HG03039 (cell line): ENCODE measurements at regions not wholly inside any gene's neighbourhood (a gene's known extent, or its start where the extent isn't known, plus 50 kb on each side); places are given as distances from the start of the nearest gene placed in this dataset.

ENCODE experiments used
- ATAC-seq: cut with Tn5 transposase; IDR thresholded peaks from one replicate; pipeline ENCODE4 v1.9.1; 2021; ENCODE audit warnings: mild to moderate bottlenecking, moderate library complexity; ENCODE audit not compliant: unreplicated experiment

DNA sequence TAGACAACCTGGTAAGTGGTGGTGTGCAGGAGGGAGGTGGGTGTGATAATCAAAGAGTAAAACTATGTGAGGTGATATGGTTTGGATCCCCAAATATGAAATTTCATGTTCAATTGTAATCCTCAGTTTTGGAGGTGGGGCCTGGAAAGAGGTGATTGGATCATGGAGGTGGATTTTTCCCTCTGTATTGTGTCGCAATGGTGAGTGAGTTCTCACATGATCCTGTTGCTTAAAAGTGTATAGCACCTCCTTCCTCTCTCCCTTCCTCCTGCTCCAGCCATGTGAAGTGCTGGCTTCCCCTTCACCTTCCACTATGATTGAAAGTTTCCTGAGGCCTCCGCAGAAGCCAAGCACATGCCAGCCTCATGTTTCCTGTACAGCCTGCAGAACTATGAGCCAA is 270.2 kb upstream of the FOXG1 start:
- ATAC-seq, result no peak

DNA sequence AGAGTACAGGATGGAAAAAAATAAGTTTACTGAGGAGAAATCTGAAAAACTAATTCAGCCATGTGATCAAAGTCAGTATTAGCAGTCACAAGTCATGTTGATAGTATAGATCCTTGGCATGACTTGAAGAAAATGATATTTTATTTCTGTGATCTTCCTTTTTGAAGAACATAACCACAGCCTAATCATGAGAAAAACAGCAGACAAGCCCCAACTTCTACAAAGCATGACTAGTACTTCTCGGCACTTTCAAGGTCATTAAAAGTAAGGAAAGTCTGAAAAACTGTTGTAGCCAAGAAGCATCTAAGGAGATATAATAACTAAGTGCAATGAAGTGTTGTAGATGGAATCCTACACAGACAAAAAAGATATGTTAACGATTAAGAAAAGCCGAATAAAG is 264.1 kb upstream of the FOXG1 start:
- ATAC-seq, result no peak

- no peak for ATAC-seq
Observed at GRCh38 chr14:28515571-28515970, 251.0 kb upstream of the FOXG1 start.

DNA sequence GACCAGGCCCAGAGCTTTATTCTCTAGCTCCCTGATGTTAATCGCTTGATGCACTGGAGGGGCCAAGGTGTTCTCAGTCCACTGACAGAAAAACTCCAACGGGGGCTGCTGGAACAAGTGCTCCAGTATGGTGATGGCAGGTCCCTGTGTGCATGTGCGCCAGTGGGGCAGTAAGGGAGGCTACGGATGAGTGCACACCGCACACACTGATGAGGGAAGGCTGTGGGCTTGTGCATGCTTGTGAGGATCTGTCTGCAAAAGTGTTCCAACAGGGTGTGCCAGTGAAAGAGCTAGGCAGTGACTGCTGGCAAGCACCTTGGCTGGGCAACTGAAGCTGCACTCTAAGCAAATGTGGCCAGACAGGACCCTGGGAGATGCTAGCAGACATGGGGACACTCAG is 229.7 kb upstream of the FOXG1 start:
- ATAC-seq, result no peak

GRCh38 chr14:28542040-28542439 is 224.5 kb upstream of the FOXG1 start:
- no peak for ATAC-seq

- no peak for ATAC-seq
Observed at GRCh38 chr14:28565345-28565744, 201.2 kb upstream of the FOXG1 start.

- ATAC-seq, result no peak
Observed at GRCh38 chr14:28570391-28570790, 196.2 kb upstream of the FOXG1 start.

DNA sequence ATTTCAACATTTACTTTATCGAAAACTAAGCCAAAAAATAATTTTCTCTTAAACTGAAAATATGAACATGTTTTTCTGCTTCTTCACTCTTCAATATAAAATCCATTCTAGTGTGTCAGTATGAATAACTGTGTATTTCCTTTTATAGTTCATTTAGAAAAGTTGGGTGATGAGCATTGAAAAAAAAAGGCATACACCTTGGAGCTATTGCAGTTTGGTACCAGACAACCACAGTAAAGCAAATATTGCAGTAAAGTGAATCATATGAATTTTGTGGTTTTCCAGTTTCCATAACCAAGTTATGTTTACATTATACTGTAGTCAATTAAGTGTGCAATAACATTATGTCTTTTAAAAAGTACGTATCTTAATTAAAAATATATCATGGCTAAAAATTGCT is 195.0 kb upstream of the FOXG1 start:
- ATAC-seq, result no peak

- ATAC-seq, result no peak
Observed at GRCh38 chr14:28576523-28576922, 190.1 kb upstream of the FOXG1 start.

- no peak for ATAC-seq
Observed at GRCh38 chr14:28577187-28577586, 189.4 kb upstream of the FOXG1 start.

- no peak for ATAC-seq
Observed at GRCh38 chr14:28577711-28578131, 188.9 kb upstream of the FOXG1 start.

GRCh38 chr14:28584951-28585350 is 181.6 kb upstream of the FOXG1 start:
- ATAC-seq, result no peak

DNA sequence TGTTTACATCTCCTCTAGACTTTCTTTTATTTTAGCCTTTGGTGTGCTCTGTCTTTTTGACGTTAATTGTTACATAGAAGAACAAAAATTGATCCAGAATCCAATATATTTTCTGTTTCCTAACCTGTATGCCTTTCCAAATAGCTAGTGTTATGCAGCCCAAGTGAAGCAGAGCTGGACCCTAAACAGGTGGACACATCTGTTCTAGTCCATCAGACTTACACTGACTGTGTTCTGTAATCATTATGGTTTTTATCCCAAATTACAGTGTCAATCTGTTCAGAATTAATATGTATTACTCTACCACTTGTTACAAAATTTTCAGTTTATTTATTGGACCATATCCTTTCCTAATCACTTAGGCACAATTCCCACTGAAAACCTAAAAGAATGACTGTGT is 176.8 kb upstream of the FOXG1 start:
- ATAC-seq, result no peak

- no peak for ATAC-seq
Observed at GRCh38 chr14:28596391-28596790, 170.2 kb upstream of the FOXG1 start.

GRCh38 chr14:28599191-28599590 is 167.4 kb upstream of the FOXG1 start:
- ATAC-seq, result no peak

DNA sequence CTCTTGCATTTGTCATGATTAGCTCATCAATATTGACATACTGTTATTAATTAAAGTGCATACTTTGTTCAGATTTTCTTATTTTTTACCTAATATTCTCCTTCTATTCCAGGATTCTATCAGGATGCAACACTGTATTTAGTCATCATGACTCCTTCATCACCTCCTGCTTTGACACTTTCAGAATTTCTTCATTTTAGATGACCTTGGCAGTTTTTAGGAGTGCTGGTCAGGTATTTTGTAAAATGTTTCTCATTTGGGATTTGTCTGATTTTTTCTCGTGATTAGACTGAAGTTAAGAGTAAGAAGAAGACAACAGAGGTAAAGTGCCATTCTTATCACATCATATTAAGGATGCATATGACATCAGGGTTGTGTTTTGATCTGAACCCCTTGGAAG is 167.0 kb upstream of the FOXG1 start:
- no peak for ATAC-seq

GRCh38 chr14:28603606-28604005 is 163.0 kb upstream of the FOXG1 start:
- ATAC-seq, result no peak

DNA sequence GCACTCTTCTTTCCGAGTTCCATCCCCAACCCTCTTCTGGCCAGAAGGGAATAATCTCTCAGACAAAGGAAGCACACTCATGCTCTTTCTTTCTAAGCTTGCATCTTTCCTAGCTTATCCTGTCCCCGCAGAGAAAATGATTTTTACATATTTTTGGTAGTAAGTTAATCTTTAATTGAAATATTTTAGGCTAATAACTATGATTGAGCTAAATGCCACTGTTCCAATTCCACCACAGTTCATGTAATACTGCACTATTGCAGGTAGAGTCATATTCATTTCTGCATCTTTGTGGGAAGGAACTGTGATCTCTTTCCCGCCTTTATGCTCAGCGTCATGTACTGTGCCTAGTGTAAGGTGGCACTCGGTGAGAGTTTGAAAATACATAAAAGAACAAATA is 158.9 kb upstream of the FOXG1 start:
- no peak for ATAC-seq

- no peak for ATAC-seq
Observed at GRCh38 chr14:28608443-28608842, 158.1 kb upstream of the FOXG1 start.

DNA sequence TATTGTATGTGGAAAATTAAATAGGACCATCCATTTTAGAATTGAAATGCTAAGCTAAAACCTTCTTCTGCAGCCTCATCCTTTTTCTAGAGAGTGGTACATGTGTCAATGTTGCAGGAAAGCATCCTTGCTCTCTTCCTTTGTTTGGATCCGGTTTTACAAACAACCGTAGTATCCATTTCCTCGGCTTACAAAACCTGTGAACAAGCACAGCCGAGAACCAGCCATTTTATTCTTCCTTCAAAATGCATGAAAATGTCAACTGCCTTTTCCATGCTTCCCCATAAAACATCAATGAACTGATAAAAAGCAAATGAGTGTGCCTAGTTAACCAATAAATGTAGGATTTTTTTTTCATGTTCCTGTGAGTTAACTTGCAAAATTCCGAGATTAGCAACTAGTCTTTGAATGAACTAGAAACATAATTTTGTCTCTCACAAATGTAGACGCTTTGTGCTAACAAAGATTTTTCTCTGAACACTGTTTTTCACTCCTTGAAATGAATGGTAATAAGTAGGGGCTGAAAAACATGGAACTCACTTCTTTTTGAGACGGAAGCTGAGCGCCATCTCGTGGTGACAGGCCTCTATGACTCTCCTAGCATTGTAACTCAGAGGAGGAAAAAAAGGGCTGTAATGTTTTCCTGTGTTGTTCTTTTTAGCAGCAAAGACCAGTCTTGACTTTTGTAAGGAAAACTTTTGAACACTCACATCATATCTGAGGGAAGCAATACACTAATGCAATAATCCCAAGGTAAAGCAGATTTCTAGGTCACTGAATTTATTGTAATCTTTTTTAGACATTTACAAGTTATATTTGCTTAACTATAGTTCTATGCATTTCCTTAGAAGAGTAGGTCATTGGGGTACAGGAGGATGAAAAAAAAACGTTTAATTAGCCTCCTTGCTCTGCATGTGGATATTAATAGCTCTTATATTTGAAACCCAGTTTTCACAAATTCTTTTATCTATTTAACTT is 157.4 kb upstream of the FOXG1 start:
- ATAC-seq, result no peak

DNA sequence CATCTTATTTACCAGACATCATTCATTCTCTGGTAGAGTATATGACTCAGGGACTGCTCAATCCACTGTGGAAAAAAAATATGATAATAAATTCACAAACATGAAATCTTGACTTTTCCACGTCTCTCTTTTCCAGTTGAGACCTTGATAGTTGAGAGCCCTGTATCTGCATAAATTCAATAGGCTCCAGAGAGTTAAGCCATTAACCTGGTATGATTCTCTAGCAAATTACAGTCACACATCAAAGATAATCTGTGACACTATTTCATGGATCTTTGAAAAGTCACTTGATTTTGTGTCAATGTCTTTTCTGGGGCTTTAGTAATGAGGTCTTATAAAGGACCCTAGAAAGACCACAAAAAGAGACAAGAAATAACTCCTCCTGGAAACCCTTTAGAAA is 154.2 kb upstream of the FOXG1 start:
- ATAC-seq, result no peak

- ATAC-seq, result no peak
Observed at GRCh38 chr14:28613532-28613931, 153.1 kb upstream of the FOXG1 start.

GRCh38 chr14:28626780-28627179 is 139.8 kb upstream of the FOXG1 start:
- ATAC-seq, result no peak
